SW 1271 (cell line): ENCODE measurements at regions not wholly inside any gene's neighbourhood (a gene's known extent, or its start where the extent isn't known, plus 50 kb on each side); places are given as distances from the start of the nearest gene placed in this dataset.
"Not testable (repeated sequence)": the region's sequence is repeated elsewhere in the genome, so short reads cannot be mapped to it uniquely, and the experiment has no call there.

Source experiments
- DNase-seq, 2 experiments: peaks; one replicate each; lab custom pipeline; 2025; lab: John Stamatoyannopoulos, UW

DNA sequence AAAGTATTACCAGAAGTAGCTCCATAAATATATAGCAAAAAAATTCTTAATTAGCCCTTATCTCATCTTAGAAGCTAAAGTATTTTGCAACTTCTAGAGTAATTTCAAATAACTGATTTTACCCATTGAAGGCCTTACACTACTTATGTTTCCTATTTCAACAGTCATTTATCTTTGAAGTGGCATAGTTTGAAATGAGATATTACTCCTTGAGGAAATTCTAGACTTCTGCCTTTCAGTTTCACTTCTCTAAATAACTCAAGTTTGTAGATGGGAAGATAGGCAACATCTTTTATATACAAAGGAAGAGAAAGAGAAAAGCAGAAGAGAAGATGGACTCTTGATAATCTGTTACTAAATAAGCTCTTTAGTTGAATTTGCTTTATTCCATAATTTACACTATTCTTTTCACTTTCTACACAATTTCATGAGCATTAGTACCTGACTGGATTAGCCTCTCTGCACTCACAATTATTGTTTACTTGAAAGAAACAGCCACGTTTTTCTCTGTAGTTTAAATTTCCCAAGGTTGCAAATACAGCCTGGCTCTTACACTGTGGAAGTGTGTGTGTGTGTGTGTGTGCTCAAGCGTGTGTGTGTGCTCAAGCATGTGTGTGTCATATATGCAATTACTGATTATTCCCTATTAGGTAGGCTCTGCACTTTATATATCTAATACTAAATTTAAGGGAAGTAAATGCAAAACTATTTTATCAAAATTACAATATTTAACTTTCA, 60.6 kb upstream of the EMB start:
- DNase-seq: no peak

DNA sequence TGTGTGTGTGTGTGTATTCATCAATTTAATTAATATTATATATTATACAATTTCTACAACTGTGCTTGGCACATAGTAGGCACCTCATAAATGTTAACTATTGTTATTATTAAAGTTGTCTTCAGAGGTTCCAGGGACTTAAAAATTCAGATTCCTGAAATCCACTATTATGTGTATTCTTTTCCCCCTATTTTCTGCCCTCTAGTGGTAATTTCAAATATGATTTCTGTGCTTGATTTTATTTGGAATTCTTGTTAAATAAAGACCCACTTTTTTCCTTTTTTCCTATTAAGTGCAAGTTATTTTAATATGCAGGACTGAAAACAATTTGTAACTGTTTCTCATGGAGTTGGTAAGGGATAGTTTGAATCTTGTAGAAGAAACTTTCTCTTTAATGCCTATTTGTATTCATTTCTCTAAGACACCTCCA, 72.0 kb upstream of the EMB start:
- DNase-seq: peak in 1 of 2 experiments; percentile 25

DNA sequence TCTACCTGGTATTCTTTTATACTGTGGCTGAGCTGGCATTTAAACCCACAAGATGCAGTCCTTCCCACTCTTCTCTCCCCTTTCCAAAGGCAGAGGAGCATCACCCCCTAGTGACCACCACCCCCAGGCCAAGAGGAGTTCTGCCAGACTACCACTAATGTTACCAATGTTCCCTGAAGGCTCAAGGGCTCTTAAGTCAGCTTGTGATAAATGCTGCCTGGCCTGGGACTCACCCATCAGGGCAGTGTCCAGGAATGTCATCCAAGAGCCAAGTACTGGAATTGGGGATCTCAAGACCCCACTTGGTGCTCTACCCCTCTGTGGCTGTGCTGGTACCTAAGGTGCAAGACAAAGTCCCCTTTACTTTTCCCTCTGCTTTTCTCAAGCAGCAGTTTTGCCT, 80.0 kb upstream of the EMB start:
- DNase-seq: not testable (repeated sequence)

DNA sequence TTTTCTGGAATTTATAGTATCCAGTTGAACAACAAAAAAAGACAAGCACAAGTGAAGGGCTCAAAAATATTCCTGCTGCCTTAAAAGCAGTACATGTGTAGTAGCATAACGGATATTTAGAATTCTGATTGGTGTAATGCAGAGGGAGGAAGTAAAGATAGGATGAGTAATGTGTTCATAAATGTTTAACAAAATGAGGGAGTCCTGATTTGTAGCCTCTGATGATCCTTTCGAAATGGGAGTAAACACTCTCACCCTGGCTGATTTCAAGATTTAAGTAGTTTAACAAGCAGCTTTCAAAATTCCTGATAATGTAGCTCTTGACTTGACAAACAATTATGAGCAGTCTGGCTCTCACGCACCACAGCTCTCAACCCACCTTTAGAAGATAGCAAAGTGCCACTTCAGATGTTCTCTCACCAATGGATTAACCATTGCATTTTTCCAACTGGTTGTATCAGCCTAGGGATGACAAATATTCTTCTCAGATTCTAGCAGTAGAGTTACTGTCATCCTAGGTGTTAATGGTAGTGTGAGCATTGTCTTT, 86.5 kb upstream of the EMB start:
- DNase-seq: not testable (repeated sequence)

DNA sequence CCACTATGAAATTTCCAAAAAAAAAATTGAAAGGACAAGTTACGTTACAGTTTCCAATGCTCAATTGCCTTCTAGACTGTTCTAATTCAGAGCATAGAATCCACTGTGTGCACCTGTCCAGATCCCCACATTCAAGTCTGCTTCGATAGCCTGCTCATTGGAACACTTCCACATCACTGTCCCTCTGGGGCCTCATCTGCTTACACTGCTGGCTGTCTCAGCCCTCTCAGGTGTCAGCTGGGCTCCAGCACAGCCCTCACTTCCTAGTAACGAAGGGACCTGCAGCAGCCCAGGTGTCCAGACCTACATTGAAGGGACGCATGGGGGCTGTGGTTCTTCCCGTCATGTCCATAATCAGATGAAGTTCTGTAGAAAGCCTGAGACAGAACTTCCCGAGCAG, 94.3 kb upstream of the EMB start:
- DNase-seq: no peak

DNA sequence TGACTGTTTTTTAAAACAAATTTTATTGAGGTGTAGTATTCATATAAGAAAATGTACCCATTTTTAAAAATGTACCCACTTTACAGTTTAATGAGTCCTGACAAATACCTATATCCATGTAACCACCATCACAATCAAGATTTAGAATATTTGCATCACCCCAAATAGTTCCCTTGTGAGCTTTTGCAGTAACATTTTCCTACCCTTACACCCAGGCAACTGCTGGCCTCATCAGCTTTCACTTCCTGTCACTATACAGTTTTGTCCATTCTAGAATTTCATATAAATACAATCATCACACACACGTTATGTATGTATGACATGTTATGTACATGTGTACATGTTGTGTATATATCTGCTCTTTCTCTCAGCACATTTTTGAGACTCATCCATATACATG, 96.4 kb upstream of the EMB start:
- not testable (repeated sequence) for DNase-seq

DNA sequence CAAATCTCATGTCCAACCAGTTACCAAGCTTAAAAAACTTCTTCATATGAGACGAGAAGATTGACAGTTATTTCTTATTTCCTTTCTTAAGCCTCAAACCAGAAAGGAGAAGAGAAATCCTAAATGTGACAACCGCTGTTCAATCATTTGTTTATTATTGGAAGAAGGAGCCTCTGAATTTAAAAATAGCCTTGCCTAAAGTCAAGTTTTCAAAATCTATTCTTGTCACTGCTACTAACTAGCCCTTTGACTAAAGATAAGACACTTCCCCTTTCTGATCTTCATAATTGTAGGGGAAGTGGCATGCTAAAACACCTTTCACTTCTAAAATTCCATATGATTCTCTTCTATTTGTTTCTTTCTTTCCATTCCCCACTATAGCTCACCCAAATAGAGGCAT, 106.2 kb upstream of the EMB start:
- DNase-seq: no peak

DNA sequence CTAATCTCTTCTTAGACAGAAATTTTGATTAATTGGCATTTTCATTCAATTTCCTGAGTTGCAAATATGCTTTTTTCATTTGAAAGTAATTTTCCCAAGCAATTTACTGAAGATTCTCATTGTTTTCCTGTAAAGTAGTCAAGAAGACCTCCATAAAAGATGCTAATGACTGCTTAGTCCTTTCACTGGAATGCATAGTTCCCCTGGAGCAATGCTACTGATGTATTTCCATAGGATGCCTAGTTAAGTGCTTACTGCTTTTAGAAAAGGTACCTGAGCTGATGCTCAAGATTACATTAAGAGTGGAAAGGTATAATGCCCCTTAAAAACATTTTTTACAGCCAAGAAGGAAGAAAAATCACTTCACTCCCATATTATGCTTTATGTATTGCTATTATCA, 109.2 kb upstream of the EMB start:
- DNase-seq: no peak

DNA sequence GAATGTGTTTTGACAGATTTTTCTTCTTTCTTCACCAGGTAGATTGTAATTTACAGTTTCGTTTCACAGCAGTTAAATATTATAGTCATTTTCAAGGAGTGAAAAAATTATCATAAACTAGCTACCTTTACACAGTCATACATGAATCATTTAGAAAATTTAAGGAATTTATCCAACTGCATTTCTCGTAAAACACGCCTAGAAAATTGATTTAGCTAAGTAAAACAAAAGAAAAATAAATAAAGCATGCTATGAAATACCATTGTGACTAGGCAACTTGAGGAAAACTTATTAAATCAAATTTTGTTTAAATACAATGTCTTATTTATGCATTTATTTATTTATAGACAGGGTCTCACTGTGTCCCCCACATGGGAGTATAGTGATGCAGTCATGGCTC, 109.9 kb upstream of the EMB start:
- DNase-seq: no peak

DNA sequence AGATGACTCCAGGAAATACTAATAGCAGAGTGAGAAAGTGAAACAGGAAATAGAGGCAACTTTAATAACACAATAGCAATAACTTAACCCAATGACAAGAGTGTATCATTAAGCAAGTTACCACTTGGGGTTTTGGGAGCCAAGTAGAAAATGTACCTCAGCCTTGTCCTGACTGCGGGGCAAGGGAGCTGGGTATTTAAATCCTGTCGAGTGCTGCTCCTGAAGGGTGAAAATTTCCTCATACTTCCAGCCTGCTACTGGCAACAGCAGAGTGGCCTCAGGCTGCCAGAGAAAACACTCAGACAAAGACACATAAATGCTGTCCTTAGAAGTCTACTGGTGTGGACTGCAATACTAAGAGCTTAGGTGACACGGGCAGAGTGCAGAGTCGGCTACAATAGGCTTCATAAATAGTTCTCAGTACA, 112.5 kb upstream of the EMB start:
- no peak for DNase-seq

DNA sequence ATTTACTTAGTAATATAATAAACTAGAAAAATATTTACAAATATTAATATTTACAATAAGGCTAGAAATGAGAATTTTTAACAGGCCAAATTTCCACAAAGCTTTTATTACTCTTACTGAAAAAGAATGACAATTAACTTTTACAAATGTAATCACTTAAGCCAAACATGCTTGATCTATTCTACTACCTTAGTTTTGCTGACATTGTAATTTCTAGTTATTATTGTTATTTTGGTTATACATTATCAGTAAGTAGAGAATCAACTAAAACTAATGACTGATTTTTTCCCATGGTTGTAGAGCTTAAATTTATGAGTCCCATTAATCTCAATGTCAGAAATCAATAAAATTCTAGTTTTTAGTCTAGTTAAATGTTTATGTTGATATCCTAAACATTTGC, 107.8 kb upstream of the PARP8 start:
- not testable (repeated sequence) for DNase-seq

DNA sequence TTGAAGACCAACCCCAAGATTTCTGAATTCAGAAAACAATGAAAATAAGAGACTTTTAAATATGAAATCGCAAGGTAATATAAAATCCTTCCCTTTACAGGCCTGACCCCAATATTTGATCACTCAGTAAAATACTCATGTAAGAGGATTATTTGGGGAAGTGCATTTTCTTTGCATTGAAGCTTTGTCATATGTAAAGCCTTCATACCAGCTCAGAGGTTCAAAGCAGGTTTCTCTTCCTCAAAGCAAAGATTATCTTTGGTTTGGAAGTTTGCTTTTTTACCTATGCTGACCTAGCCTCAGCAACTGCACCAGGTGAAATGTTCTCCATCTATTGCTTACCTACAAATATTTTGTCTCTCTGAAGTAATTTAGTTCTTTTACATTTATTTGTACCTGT, 106.5 kb upstream of the PARP8 start:
- DNase-seq: no peak

DNA sequence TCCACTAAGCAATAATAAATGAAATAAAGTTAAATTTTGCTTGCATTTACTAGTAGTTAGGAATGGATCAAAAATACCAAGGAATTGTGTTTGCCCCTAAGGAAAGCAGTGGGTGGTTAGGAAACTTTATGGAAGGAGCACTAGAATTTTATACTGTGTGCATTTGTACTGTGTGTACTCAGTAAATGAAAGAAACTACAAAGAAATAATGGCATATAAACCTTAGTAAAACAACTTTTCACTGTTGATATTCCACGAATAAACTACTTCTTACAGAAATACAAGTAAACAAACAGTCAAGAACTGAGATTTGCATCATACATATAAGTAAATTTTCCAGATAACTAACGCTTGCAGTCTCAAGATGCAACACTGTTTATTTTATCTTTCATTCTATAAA, 103.7 kb upstream of the PARP8 start:
- DNase-seq: no peak

DNA sequence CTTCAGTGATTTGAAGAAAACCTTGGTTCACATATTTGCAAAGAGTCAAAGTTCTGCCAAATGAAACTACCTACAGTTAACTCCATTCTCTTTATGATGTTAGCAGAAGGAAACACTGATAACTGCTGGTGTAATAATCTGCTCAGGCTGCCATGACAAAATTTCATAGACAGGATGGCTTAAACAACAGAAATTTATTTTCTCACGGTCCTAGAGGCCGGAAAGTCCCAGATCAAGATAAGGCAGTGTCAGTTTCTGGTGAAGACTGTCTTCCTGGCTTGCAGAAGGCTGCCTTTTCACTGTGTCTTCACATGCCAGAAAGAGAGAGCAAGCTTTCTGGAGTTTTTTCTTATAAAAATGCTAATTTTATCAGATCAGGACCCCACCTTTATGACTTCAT, 102.4 kb upstream of the PARP8 start:
- no peak for DNase-seq

DNA sequence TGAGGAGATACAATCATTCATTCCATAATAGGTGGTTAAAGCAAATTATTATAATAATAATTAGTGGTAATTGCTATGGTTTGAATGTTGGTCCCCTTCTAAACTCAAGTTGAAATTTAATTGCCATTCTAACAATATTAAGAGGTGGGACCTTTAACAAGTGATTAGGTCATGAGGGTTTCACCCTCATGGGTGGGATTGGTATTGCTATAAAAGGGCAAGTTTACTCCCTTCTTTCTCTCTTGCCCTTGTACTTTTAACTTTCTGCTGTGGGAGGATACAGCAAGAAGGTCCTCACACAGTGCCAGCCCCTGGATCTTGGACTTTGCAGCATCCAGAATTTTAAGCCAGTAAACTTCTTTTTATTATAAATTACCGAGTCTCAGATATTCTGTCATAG, 101.9 kb upstream of the PARP8 start:
- DNase-seq: no peak

DNA sequence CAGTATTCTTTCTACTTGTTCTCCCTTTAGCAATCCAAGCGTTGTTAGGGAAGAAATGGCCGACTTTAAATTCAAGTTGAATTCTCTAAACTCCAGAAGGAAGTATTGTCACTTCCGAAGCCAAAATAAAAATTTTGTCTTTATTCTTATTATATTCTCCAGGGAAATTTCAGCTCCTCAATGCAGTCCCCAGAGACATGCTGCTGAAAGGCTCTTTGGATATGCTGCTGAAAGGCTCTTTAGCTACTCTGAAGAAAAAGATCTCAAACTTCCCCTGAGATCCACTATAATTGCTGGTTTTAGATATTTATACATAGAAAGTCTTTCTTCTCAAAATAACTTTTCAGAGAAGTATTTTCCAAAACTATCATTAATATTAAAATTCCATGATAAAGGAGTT, 92.3 kb upstream of the PARP8 start:
- DNase-seq: no peak

DNA sequence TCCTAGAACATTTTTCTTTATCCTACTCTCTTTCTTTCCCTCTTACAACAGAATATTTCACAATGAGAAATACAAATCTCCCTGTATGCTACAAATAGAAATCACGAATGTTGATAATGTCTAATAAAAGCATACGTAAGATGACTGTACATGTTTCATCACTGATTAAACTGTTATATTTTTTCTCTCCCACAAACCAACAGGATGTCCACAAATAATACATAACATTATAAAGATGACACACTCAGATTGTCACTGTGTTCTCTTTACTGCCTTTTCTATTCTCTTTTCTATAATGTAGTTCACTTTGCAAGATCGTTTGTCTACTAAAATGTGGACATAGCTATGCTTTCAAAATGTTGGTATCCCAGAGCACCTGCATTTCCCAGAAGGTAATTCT, 90.7 kb upstream of the PARP8 start:
- DNase-seq: no peak

DNA sequence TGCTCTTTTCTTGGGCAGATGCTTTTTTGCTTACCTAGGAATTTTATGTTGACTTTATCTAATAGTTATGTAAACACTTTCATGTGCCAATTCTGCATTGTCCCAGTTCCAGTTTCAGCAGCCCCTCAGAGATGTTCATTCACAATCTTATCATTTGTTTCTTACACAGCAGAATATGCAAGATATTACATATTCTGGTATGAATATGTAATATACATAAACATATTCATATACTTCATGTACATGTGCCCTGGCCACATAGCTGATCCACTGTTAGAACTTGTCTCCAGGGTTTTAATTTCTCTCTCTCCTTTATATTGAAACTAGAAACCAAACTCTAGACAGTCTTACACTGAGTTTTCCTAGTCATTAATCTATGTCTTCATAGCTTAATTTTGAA, 90.2 kb upstream of the PARP8 start:
- no peak for DNase-seq

DNA sequence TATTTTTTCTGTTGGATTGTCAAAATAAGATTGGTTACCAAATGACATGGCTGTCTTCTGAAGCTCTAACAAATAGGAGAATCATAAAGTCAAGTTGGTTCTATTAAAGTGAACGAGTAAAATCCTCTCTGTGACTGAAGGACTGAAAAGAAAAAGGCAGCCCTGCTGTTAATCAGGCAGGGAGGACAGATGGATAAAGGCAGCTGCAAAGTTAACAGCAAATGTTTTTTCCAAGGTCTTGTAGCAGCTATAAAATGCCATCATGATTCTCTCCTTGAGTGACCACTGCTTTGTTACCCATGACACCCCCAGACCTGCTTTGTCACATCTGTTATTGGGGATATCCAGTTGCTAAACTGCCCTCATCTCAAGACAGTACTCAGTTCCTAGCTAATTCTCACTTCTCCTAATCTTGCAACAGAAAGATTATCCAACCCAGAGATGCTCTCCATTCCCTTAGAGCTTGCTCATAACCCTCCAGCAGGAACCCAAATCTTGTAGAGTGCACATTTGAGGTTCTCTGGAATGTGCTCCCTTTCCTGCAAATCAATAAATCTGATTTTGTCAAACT, 89.7 kb upstream of the PARP8 start:
- DNase-seq: no peak

DNA sequence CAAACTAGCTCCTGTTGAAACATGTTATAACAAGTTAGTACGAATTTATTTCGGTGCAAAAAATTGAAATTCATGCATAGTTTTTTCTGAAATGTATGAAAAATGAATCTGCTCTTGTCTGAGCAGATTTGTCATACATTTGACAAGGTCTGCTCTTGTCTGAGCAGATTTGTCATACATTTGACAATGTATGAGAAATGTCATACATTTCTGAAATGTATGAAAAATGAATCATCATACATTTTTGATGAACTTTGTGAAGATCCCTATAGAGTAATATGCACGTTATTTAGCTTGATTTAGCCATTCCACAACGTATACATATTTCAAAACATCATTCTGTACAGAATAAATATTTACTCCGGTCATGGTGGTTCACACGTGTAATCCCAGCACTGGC, 85.9 kb upstream of the PARP8 start:
- peak in 1 of 2 experiments; percentile 3 for DNase-seq

DNA sequence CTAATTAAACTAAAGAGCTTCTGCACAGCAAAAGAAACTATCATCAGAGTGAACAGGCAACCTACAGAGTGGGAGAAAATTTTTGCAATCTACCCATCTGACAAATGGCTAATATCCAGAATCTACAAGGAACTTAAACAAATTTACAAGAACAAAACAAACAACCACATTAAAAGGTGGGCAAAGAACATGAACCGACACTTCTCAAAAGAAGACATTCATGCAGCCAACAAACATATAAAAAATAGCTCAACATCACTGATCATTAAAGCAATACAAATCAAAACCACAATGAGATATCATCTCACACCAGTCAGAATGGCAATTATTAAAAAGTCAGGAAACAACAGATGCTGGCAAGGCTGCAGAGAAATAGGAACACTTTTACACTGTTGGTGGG, 84.6 kb upstream of the PARP8 start:
- not testable (repeated sequence) for DNase-seq

DNA sequence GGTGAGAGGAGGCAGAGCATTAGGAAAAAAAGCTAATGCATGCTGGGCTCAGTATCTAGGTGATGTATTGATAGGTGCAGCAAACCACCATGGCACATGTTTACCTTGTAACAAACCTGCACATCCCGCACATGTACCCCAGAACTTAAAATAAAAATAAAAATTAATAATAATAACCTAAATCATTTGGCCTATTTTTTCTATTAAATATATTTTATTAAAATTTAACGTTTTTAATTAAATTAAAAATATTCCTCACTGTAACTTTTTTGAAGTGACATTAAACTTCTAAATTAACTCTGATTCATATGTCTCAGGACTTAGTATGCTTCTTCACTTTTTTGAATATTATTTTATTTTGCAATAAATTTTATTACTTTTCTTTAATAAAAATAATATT, 83.7 kb upstream of the PARP8 start:
- DNase-seq: no peak

DNA sequence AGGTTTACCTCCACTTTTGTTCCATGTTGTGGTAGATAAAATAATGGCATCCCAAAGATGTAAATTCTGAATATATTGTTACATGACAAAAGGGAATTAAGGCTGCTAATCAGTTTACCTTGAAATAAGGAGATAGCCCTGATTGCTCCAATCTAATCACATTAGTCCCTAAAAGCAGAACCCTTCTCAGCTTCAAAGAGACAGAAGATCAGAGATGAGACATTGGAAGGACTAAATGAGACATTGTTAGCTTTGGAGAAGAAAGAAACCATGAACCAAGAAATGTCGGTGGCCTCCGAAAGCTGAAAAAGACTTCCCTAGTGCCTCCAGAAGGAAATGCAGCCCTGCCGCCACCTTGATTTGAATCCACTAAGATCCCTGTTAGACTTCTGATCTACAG, 82.8 kb upstream of the PARP8 start:
- DNase-seq: no peak

DNA sequence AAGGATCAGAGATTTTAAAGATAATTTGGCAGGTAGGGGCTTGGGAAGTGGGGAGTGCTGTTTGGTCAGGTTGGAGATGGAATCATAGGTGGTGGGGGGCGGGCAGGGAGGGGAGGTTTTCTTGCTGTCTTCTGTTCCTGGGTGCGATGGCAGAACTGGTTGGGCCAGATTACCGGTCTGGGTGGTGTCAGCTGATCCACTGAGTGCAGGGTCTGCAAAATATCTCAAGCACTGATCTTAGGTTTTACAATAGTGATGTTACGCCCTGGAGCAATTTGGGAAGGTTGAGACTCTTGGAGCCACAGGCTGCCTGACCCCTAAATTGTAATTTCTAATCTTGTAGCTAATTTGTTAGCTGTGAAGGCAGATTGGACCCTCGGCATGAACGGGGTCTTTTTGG, 78.0 kb upstream of the PARP8 start:
- DNase-seq: not testable (repeated sequence)
